IPS DF 6.9 (cell line): ENCODE measurements at regions not wholly inside any gene's neighbourhood (a gene's known extent, or its start where the extent isn't known, plus 50 kb on each side); places are given as distances from the start of the nearest gene placed in this dataset.

Experiments
- DNase-seq: peaks from one replicate; pipeline ENCODE4 v3.0.0-alpha.2; 2013; ENCODE audit warnings: low read depth, low spot score
- H3K27ac ChIP-seq: one replicate; pipeline ENCODE4 v1.5.1; 2013; ENCODE audit warnings: low read length, control low read depth
- H3K27me3 ChIP-seq: 2 replicates; pipeline ENCODE4 v1.6.1; 2013; ENCODE audit warnings: mild to moderate bottlenecking, low read length; ENCODE audit not compliant: control insufficient read depth, insufficient read depth
- H3K36me3 ChIP-seq: 2 replicates; pipeline ENCODE4 v1.6.1; 2013; ENCODE audit warnings: low read length; ENCODE audit not compliant: control insufficient read depth, insufficient read depth
- H3K4me1 ChIP-seq: 2 replicates; pipeline ENCODE4 v1.6.1; 2013; ENCODE audit warnings: low read length; ENCODE audit not compliant: control insufficient read depth, insufficient read depth
- H3K4me3 ChIP-seq: 2 replicates; pipeline ENCODE4 v1.5.1; 2013; ENCODE audit warnings: mild to moderate bottlenecking, low read length
- H3K9me3 ChIP-seq: 2 replicates; pipeline ENCODE4 v1.6.1; 2013; ENCODE audit warnings: low read length, inconsistent platforms; ENCODE audit not compliant: control insufficient read depth, insufficient read depth
- WGBS: extraction: QIAGEN DNeasy Blood & Tissue Kit; methylation state at CpG from one replicate; pipeline ENCODE4 v1.1.7; 2013; ENCODE audit warnings: mixed read lengths, missing lambda C conversion rate; ENCODE audit not compliant: insufficient read length, insufficient coverage; 5-methylcytosine and 5-hydroxymethylcytosine counted together

DNA sequence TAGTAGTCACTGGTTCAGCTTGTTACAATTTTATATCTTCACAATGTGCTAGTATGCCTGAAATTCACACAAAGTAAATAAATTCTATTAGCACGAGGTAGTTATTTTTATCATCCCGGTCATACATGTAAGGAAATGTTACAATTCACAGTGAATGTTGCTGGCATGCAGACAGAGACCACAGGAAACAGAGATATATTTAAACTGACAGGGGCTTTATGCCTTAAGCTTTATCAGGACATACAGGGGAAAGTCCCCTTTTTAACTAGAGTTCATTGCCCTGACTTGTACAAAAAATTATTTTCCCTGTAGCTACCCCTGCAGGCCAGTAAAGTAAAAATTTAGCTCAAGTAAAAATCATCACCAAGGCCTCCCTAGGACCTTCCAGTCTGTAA lies 712.0 kb upstream of the NRSN1 start:
- Histone ChIP-seq H3K9me3 (no peaks in the 10 kb centered on the region), H3K27me3 (no peaks in the 10 kb centered on the region), H3K4me1 (no peaks in the 10 kb centered on the region), H3K27ac (no peak overlapping the region), H3K36me3 (no peaks in the 10 kb centered on the region), H3K4me3 (no peak overlapping the region)
- WGBS = no CpG with 5 or more reads among the region's 2 CpGs
- no peak for DNase-seq

DNA sequence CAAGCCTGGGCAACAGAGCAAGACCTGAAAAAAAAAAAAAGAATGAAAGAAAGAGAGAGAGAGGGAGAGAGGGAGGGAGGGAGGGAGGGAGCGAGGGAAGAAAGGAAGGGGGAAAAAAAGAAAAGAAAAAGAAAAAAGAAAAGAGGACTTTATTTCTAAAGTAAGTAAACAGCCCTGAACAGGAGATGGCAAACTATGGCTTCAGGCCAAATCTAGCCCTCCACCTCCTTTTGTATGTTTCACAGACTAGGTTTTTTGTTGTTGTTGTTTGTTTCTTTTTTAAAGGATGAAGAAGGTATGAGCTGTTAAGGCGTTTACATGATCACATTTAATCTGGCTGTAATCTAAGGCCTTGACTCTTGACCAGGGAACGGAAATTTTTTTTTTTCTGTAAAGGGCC lies 711.1 kb upstream of the NRSN1 start:
- no peak overlapping the region for H3K27ac ChIP-seq
- no CpG with 5 or more reads among the region's 3 CpGs for WGBS
- H3K4me3 ChIP-seq = no peak overlapping the region
- H3K4me1 ChIP-seq = no peaks in the 10 kb centered on the region
- DNase-seq = no peak
- no peaks in the 10 kb centered on the region for H3K9me3 ChIP-seq
- H3K27me3 ChIP-seq = no peaks in the 10 kb centered on the region
- no peaks in the 10 kb centered on the region for H3K36me3 ChIP-seq

DNA sequence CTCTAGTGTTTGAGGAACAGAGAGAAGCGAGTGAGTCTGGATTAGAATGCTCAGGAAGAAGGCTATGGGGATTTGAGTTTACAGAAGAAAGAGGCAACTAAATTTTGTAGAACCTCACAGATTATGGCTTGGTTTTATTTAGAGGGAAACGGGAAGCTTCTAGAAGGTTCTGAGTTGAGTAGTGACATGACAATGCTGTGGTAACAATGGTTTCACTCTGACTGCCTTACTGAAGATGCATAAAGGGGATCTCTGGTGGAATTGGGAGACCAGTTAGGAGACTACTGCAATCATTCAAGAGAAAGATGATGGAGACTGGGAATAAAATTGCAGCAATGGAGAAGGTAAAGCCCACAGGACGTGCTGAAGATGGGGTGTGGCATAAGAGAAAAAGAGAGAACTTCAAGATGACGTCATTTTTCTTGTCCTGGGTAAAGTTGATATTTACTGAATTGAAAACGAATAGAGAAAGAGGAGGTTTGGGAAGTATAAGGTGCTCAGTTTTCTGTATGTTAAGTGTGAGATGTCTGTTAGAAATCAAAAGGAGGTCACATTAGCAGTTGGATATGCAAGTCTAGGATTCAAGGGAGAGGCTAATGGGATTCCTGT lies 710.1 kb upstream of the NRSN1 start:
- Histone ChIP-seq H3K36me3 (no peaks in the 10 kb centered on the region), H3K27ac (no peak overlapping the region), H3K9me3 (no peaks in the 10 kb centered on the region), H3K27me3 (no peaks in the 10 kb centered on the region), H3K4me1 (no peaks in the 10 kb centered on the region), H3K4me3 (no peak overlapping the region)
- DNase-seq = no peak
- WGBS = 100% methylated on average over 1 of the region's 5 CpGs

DNA sequence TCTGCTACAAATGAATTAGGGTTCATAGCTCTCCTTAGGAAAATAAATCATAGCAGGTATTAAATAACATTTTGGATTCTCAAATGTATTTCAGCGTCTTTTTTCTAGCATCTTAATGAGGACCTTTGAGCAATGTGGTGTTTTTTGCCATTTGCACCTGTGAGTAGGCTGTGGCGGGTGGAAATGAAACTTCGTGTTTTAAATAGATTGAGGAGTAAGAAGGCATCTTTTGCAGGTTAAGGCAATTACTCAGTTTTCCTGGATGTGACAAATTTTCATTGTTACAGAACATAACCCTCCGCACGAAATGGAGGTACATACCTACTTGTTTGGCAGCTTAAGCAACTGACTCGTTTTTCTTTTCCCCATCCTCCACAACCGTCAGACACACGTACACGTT lies 708.9 kb upstream of the NRSN1 start:
- no peaks in the 10 kb centered on the region for H3K27me3 ChIP-seq
- no peaks in the 10 kb centered on the region for H3K9me3 ChIP-seq
- H3K4me3 ChIP-seq = no peak overlapping the region
- no peaks in the 10 kb centered on the region for H3K4me1 ChIP-seq
- 100% methylated on average over 3 of the region's 9 CpGs for WGBS
- DNase-seq = no peak
- H3K36me3 ChIP-seq = no peaks in the 10 kb centered on the region
- no peak overlapping the region for H3K27ac ChIP-seq

DNA sequence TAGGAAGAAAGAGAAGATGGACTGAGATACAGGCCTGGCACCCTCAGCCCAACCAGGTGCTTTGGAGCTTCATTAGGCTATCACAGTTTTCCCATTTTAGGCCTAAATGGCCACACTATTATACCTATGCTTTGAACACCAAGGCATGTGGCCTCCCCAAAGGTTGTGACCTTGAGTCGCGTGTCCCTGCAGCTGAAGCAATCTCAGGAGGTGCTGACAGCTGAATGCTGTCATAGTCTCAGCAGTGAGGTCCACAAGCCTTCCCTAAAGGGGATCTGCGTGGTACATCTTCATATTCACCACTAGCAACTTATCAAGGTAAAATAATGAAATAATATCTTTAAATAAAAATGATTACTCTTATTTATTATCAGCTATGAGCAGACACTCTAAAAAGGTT lies 707.9 kb upstream of the NRSN1 start:
- H3K27ac ChIP-seq = no peak overlapping the region
- H3K36me3 ChIP-seq = no peaks in the 10 kb centered on the region
- WGBS = no CpG with 5 or more reads among the region's 3 CpGs
- no peaks in the 10 kb centered on the region for H3K9me3 ChIP-seq
- DNase-seq = no peak
- no peak overlapping the region for H3K4me3 ChIP-seq
- H3K27me3 ChIP-seq = no peaks in the 10 kb centered on the region
- H3K4me1 ChIP-seq = no peaks in the 10 kb centered on the region

DNA sequence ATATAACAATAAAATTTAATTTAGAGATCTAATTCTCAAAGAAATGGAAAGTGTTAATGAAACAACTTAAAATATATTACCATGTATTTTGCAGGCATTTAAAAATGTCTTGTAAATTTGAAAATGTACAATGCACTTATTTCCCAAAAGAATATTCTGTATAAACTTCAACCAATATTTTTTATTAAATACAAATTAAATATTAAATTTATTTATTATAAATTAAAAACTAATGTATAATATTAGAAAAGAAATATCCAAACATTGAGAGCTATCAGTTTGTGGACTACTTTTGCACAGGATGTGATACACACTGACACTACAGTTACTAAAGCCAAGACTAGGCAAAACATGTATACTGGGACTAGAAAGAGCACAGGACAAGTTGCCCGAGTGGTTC lies 707.0 kb upstream of the NRSN1 start:
- H3K4me3 ChIP-seq = no peak overlapping the region
- WGBS = no CpG with 5 or more reads among the region's 1 CpG
- DNase-seq = no peak
- H3K9me3 ChIP-seq = no peaks in the 10 kb centered on the region
- no peak overlapping the region for H3K27ac ChIP-seq
- H3K4me1 ChIP-seq = no peaks in the 10 kb centered on the region
- no peaks in the 10 kb centered on the region for H3K36me3 ChIP-seq
- H3K27me3 ChIP-seq = no peaks in the 10 kb centered on the region

DNA sequence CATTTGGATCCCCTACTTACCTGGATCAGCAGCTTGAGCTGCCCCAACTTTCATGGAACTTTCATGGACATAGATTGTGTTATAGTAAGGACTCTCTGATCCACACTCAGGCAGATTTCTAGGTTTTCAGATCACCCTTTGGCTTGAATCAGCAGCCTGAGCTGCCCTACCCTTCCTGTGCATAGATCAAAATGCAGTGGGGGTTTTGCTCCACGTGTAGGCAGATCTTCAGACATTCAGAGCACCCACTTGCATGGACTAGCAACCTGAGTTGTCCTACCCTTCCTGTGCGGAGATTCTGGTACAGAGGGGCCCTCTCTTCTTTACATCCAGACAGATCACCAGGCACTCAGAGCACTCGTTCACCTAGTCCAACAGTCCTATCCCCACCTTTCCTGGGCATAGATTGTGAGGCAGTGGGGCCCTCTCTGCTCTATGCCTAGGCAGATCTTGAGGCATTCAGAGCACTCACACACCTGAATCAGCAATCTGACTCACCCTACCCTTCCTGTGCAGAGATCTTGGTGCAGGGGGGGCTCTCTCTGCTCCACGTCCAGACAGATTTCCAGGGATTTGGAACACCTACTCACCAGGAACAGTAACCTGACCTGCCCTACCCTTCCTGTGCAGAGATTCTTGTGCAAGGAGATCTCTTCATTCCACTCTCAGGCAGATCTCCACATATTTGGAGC lies 705.2 kb upstream of the NRSN1 start:
- H3K9me3 ChIP-seq = no peaks in the 10 kb centered on the region
- no peak overlapping the region for H3K4me3 ChIP-seq
- no peaks in the 10 kb centered on the region for H3K36me3 ChIP-seq
- H3K4me1 ChIP-seq = no peaks in the 10 kb centered on the region
- H3K27ac ChIP-seq = no peak overlapping the region
- DNase-seq = no peak
- no peaks in the 10 kb centered on the region for H3K27me3 ChIP-seq
- WGBS = no CpG with 5 or more reads among the region's 4 CpGs

DNA sequence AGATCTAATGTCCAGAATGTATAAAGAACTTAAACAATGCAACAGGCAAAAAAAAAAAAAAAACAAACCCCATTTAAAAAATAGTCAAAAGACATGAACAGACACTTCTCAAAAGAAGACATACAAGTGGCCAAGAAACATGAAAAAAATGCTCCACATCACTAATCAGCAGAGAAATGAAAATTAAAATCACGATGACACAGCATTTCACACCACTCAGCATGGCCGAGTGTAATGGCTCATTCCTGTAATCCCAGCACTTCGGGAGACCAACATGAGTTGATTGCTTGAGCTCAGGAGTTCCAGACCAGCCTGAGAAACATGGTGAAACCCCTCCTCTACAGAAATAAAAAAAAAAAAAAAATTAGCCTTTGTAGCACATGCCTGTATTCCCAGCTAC lies 701.4 kb upstream of the NRSN1 start:
- H3K36me3 ChIP-seq = no peaks in the 10 kb centered on the region
- H3K27me3 ChIP-seq = no peaks in the 10 kb centered on the region
- no peak overlapping the region for H3K4me3 ChIP-seq
- no CpG with 5 or more reads among the region's 3 CpGs for WGBS
- DNase-seq = no peak
- no peaks in the 10 kb centered on the region for H3K4me1 ChIP-seq
- H3K27ac ChIP-seq = no peak overlapping the region
- no peaks in the 10 kb centered on the region for H3K9me3 ChIP-seq

DNA sequence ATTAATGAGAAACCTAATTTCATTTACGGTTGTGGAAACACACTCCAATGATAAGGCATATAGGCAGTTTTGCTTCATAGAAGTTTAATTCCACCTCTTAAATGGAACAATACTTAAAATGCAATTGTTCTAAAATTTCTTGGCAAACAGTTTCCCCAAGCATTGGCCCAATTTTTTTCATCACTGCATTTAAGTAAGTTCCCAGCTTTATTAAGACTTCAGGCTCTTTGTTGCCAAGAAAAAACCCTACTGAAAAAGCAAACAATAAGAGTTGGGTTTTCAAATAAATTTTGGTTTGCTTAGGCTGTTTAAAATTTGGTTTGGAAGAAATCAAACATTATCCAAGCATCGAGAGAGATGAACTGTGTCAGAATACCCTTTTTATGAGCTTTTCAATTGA lies 690.9 kb upstream of the NRSN1 start:
- H3K4me3 ChIP-seq = no peak overlapping the region
- DNase-seq = no peak
- no peaks in the 10 kb centered on the region for H3K9me3 ChIP-seq
- WGBS = no CpG with 5 or more reads among the region's 2 CpGs
- H3K36me3 ChIP-seq = no peaks in the 10 kb centered on the region
- no peak overlapping the region for H3K27ac ChIP-seq
- no peaks in the 10 kb centered on the region for H3K4me1 ChIP-seq
- H3K27me3 ChIP-seq = no peaks in the 10 kb centered on the region

DNA sequence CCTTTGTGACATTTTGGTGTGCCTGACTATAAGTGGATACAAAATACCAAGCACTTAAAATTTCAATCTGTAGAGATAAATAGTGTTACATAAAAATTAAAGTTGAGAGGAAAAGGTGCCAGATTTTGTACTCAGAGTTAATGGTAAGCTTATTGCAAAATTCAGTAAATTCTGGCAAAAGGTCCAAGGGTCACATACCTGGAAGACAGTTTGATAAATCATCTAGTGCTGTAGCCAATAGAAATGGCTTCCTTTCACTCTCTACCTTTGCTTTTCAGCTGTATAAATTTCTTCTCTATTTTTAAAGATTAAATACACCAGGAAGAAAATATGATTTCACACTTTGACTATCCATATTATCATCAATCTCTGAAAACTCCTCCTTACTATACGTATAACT lies 690.2 kb upstream of the NRSN1 start:
- Histone ChIP-seq H3K9me3 (no peaks in the 10 kb centered on the region), H3K27me3 (no peaks in the 10 kb centered on the region), H3K27ac (no peak overlapping the region), H3K4me3 (no peak overlapping the region), H3K4me1 (no peaks in the 10 kb centered on the region), H3K36me3 (no peaks in the 10 kb centered on the region)
- WGBS = 100% methylated on average over 1 of the region's 1 CpG
- no peak for DNase-seq

DNA sequence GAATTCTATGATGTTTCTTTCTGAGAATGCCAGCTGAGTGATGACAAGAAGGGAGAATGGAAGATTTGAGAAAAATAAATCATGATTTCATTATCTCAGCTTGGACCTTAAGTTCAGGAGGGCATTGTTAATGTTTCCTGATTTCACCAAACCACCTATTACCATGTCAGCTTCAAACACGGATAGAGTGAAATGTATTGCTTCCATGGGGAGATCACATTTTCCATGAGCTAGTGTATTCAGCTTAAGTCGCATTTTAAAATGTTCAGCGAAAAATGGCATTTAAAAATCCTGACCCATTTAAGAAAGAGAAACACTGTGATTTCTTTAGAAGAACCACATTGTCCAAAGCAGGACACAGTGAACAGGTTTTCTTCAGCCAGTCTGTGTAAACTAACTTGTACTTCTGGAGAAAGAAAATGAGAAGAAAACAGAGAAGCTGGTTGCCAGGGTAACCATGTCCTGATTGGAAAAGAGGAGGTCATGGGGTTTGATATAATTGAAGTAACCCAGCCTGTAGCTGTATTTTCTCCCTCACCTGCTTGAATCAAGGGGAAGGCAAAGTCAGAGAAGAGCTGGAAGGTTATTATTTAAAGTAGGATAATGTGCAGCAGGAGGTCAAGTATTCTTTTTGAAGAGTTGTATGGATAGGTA lies 684.1 kb upstream of the NRSN1 start:
- Histone ChIP-seq H3K4me1 (no peaks in the 10 kb centered on the region), H3K9me3 (no peaks in the 10 kb centered on the region), H3K27me3 (no peaks in the 10 kb centered on the region), H3K4me3 (no peak overlapping the region), H3K36me3 (no peaks in the 10 kb centered on the region), H3K27ac (no peak overlapping the region)
- DNase-seq = no peak
- WGBS = no CpG with 5 or more reads among the region's 3 CpGs
